Stimulated activated CD8-positive, alpha-beta memory T cell treated with anti-CD3 and anti-CD28 coated beads, Interleukin-15, amount 100 ng/mL, for 24 hours (primary cell): ENCODE measurements at regions not wholly inside any gene's neighbourhood (a gene's known extent, or its start where the extent isn't known, plus 50 kb on each side); places are given as distances from the start of the nearest gene placed in this dataset.

Experiments
- DNase-seq: peaks from one replicate; pipeline ENCODE4 v3.0.0-alpha.2; 2020; ENCODE audit warnings: low read depth

DNA sequence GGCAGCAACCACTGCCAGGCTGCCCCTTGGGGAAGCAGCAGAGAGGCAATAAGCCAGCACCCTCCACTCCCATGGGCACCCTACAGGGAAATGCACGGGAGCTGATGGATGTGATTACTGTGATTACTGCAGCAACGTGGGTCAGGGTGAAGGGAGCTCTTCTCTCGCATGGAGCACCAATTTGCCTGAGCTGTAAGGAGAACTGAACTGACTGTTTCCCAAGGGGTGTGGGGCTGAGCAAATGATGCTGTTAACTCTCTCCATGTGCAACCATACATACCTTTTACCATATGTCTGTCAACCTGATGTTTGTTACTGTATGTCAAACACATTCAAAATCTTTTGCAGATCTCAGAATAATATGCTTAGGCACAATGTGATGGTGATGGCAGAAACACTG, 680.6 kb downstream of the SQOR start:
- DNase-seq, result no peak

DNA sequence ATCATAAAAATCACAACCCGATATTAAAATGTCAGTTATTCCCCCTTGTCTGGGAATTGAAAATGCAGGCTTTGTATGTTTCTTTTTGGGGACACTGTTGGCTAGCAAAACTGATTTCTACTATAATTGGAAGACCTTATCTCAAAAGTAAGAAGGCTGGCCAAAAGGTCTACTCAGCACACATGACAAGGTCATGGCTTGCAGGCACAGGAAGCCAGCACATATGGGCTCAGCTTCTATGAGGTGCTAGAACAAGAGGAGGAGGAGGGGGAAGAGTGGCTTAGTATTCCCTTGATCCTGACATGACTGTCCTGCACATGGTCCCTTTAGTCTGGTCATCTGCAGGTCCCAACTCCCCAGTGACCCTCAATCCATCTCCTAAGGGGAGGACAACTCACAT, 681.2 kb downstream of the SQOR start:
- no peak for DNase-seq

DNA sequence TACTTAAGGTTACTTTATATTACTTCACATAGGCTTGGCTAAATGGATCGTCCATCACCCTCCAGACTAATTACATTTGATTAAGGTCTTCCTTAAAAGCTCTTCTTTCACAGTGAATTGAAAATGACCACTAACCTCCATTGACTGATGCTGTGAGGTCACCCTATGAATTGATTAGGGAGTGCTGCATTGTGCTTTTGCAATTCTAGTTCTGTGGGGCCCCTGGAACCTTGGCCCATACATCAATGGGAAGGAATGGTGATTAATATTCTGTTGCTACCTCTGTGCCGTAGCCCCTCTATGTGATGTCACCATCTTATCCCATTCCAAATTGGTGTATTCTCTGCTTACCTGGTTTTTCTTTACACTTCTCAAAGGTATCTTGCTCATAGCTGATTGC, 682.2 kb downstream of the SQOR start:
- DNase-seq, result no peak

DNA sequence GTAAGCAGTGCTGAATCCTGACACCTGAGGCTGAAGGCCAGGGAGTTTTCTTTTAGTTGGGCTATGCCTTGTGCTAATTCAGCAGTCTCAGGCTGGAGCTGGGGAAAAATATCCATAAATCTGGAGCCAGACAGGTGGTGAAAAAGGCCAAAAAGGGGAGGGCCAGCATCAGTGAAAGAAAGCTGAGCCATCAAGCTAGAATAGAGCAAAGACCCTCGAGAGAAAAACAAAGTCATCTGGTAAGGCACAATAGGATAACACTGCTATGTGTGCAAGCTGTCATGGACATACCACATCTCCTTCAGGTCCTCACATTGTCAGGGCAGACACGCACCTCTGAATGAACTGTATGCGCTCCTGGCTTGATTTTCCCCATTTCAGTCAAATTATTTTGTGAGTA, 687.9 kb downstream of the SQOR start:
- DNase-seq, result no peak

DNA sequence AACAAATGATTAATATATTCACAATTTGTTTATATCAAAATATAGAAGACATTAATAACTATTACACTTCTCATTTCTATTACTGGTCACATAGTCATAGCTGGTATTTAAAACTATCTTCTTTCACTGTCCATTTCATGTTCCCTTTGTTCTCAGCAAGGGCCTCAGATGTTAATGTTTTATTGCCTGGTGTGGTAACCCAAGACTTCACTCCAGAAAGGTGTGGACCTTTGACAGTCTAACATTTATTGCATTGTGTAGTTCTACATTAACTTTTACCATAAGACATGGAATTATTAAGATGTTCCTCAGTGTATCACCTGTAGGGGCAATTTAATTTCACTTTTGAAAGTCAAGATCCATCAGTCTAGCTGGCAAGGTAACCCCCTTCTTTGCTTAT, 691.3 kb downstream of the SQOR start:
- DNase-seq, result no peak

DNA sequence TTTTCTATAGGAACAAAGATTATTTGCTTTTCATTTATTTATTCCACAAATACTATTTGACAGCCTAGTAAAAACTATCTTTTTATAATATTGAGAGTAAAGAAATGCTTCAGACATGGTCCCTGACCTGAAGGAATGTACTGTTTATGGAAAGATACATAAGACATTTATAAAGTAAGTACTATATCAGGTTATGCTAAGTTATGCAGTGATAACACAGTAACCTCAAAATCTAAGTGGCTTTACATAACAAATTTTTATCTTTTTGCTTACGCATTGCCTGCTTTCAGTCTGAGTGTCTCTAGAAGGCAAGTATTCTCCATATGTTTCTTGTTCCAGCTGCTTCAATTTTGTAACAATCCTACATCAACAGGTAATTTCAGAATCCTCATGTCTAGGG, 694.0 kb downstream of the SQOR start:
- DNase-seq, result no peak

DNA sequence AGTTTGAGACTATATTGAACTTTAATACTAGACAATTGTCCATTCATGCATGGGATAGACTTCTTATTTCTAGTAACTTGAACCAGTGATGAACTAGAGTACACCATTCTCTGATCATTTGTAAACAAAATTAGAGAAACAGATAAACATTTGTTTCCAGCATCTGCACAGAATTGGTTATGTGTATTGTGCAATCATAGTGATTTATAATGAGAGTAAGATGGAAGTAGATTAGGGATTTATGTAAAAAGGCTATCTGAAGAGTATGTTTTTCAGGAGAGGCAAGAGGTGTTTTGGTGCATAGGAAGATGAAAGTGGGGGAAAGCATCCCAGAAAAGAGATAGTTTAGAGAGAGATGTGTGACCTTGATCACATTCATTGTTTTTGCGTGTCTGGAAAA, 695.0 kb downstream of the SQOR start:
- no peak for DNase-seq

DNA sequence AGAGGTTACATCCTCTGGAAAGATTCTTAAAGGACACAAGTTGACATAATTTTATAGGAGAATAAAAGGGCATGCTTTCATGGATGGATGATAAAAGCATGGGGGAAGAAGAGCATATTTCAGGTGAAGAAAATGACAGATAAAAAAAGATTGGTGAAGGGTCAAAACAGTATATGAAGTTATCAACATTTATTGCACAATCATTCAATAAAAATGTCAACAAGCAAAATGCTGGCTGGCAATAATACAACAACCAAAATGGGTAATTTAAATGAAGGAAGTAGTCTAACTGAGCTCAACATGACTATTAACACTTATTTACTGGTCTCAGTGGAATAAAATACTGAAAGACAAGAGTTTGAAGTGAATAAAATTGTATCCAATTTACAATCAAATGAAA, 696.7 kb downstream of the SQOR start:
- no peak for DNase-seq

DNA sequence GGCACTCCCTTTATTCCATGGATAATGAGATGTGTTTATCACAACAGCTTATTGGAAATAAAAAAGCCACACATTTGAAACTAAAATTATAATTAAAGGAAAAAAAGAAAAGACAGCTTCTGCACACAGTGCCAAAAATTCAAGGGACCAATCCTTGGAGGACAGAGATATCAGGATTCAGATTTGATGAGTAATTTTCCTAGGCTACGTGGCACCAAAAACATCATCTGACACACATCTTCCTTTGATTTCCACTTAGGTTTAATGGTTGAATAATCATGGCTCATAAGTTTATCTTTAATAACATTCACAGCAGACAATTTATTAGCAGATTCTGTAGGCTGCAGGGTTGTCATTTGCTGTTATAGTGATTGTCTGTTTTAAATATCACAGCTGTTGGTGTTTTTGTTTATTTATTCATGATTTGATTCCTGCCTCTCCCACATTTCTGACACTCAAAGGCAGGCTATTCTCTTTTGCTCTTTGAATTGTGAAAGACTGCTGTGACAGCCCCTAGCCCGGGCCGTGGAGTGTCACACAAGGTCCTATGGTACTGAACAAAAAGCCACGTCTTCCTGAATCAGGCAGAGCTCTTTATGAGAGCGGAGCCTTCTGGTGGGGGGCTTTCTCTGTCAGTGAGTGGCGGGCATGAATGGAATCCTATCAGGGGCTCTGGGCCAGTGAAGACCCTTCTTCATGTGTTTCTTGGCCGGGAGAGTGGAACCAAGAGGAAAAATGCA, 708.5 kb downstream of the SQOR start:
- no peak for DNase-seq

DNA sequence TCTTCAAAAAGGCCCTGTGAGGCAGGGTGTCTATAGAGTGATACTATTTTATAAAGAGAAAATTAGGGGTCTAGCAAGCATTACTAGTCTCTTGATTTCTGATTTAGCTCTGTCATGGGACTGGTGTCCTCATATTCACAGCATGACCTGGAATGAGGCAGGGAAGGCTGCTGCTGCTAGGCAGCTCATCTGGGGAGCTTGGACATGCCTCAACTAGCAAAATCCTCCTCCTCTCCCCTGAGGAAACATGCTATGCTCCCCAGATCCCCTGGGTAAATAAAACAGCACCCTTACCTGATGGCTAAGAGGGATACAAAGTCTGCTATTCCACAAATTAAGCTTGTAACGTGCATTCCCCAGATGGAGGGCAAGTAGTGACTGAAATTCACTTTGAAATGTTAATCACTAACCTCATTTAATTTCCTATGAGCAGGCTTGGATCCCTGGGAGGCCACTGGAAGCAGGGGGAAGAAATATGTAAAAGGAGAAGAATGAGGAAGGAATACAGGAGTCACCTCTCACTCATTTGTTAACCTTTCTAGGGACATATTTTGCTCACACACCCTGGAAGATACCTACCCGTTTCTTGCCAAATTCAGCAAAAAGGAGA, 709.4 kb downstream of the SQOR start:
- DNase-seq, result no peak

DNA sequence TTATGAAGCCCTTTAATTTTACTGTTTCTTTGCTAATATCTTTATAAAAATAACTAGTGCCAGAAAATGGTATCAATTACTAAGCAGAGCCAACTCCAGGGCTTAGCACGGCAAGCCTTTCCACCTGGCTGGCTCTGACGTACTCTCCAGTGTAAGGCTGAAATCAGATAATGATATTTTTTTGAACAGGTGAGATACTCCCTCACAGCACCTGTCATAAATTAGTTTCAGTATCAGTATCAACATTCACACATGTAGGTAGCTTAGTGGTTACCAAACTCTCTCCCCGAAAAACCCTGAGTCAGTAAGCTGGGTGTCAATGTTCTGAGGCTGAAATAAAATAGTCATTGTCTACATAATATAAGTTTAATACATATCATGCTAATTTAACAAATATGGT, 710.1 kb downstream of the SQOR start:
- no peak for DNase-seq

DNA sequence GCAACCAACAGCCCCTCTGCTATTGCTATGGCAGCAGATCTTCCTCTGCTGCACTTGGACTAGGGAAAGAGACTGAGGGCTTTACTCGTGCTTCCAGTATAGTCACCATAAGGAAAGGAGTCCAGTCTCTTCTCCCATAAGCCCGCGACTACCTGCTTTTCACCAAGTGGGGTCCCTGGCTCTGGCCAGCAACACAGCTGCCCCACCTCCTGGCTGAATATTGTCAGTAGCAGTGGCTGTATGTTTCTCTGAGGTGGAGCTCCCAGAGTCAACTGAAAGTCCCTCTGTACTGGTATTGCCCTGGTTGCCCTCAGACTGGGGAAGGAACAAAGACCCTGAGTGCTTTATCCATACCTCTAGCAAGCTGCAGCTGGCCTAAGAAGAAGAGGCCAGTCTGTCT, 719.6 kb downstream of the SQOR start:
- DNase-seq, result no peak

DNA sequence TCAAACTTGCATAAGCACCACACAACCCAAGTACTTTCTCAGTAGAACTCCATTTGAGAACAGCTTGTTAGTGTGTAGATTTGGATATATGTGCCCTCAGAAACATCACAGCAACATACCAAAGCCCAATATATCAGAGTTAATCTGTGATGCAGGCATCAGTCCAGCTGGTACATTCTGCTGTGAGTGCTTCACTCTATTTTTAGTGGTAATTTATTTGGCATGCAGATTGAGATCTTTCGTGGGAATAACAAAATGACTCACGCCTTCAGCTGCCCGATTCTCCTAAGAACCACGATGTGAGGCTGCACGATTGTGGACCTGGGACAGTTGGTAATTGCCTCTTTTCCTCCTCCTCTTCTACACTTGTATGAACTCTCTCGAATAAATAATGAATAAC, 730.7 kb downstream of the SQOR start:
- no peak for DNase-seq

DNA sequence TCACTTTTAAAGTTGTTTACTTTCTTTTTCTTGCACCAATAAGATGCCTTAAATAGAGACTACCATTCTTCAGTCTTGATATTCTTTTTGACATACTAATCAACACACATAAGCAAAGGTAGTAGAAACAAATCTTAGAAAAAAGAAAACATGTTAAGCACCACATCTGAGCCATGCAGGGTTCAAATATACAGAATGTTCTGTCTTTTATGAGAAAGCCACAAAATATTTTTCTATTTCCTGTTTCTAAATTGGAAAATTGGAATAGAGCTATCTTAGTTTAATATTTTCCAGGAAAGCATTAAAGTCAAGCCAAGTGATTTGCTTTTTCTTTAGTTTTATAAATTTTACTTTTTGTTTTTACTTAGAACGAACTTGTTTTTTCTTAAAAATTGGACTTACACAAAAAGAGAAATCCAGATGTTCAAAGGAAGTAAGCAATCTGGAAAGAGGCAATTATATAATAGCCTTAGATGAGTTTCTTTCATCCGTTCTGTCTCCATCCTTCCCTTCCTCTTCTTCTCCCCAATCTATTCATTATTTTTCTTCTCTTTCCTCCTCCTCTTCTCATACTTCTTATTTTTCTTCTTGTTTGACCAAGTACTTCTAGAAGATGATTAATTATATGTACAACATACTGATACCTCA, 731.7 kb downstream of the SQOR start:
- no peak for DNase-seq

DNA sequence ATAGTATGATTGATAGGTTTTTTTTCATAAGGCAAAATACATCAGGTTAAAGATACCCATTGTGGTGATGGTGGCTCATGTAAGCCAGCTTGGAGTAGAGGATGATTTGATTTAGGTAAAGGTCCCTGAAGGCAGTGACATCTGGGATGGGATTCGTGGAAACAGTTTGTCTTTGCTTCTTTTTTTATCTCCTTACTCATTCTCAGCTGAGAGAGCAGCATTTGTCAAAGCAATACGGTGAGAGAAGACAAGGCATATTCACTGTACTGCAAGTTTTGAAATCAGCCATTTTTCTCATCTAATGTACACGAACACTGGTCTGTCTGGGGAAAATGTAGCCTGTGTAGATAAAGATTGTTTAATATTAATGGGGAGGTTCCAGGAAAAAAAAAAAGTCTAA, 749.1 kb downstream of the SQOR start:
- no peak for DNase-seq

DNA sequence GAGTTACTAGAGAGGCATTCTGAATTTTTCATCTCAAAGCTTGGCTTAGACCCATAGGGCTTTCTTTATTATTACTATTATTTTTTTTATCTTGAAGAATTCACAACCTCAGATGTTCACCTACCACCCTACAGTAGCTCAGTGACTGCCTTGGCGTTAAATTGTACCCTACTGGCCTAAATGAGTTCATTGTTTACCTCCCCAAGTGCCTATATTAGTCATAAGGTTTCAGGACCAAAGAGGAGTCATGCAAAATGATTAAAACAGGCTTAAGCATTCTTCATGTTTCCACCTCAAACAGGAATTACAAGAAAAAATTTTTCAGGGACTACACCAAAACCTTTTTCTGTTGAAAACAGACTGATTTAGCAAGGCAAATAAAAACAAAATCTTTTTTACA, 751.5 kb downstream of the SQOR start:
- no peak for DNase-seq

DNA sequence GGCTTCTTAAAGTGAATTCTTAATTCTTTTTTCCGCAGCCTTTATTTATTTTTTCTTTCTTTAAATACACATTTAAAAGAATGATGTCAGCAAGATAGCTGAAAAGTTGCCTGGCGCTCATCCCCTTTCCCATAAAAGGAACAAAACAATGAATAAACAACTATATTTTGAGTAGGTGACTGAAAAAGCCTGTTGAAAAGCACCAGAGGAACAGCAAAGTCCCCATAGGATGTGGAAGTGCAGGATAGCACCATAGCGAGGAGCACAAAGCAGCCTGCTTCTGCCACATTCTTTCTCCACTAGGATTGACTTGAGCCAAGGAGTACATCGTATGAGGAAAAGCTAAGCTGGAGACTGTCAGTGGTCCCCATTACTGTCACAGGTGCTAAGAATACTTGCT, 754.9 kb downstream of the SQOR start:
- no peak for DNase-seq

DNA sequence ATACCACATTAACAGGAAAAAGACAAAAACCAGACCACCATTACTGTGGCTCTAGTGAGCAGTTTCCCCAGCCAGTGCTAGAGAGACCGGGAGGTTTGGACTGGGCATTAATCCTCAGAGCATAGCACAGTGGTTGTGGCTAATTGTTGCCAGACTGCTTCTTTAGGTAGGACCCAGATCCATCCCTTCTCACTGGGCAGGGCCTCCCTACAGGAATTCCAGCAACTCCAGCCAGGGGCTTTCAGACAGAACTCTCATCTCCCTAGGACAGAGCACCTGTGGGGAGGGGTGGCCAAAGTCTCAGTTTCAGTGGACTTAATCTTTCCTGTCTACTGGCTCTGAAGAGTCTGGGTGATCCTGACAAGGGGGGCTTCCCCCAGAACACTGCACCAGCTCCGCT, 759.6 kb downstream of the SQOR start:
- DNase-seq, result no peak

DNA sequence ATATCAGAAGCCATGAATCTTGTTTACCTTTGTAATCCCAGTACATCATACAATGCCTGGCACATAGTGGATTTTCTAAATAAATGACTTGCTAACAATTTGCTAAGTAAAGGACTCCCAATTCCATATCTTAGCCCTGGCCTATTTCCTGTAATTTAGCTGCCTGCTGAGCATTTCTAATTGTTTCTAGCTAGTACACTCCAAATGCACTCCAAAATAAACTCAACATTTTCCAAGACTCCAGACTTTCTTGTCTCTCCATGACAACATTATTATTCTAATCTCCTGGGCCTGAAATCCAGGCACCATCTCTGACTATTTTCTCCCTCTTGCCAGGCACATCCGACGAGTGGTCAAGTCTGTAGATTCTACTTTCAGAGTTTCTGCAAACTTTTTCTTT, 773.5 kb downstream of the SQOR start:
- DNase-seq, result no peak

DNA sequence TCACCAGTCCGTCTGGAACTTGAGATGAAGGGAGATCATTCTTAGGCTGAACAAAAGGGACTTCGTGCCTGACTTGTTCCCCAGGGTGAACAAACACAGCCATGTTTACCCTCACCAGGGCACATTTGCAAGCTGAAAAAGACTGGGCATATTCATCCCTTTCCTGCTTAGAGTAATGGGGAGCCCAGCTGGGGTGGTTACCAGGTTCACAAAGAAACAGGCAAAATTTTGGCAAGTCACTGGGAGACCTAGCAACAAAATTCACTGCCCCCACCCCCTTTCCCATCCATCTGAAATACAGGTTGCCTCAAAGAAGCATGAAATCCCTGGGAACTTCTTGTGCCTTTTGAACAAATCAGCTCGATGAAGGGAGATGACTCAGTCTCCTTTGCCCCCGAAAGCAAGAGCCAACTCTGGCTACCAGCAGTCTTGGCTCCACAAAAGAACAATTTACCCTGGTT, 775.0 kb downstream of the SQOR start:
- no peak for DNase-seq

DNA sequence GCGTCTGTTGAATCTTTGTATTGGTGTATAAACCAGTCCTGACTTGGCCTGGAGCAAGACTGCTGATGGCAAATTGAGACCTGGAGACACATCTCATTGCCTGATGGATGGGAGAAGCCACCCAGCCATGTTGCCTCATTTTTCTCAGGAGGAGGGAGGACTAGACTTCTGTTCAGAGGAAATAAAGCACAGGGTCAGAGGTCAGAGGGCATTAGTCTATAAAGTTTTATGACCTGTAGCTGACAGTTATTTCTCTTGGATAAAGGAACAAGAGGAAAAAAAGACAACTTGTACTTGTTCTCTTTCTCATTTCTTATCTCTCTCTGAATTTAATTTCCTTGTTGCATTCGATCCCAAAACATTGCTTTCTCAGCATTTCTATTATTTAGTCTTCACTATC, 775.9 kb downstream of the SQOR start:
- DNase-seq, result no peak

DNA sequence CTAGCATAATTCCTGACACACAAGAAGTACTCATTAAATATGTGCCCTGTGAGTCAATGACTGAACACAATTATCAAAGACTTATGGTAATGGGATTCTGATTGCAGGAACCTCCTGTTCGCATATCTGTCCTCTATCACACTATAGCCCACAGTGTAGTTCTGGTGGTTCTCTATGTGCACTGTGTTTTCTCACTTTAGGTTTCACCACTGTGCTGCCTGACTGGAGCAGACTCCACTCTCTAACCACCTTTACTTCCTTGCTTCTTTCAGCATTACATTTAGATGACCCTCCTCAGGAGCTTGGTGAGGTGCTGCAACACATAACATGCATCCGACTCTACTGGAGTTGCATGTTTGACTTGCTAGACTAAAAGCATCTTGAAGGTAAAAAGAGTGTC, 777.1 kb downstream of the SQOR start:
- DNase-seq, result no peak

DNA sequence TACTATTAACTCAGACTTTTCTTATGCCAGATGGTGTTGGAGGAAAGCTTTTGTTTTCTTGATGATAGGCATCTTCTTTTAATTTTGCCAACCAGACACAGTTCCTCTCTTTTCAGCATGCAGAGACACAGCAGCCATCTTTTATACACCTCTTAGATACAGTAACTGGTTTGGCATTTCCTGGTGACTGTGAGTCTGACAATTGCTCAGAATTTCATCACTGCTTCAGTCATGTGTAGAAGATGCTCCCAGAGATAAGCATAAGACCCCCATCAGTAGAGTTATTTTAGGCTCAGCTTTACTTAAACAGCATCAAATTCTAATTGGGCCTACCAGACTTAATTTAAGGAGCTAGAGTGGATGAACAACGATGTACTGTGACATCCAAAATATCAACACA, 779.0 kb downstream of the SQOR start:
- DNase-seq, result no peak

DNA sequence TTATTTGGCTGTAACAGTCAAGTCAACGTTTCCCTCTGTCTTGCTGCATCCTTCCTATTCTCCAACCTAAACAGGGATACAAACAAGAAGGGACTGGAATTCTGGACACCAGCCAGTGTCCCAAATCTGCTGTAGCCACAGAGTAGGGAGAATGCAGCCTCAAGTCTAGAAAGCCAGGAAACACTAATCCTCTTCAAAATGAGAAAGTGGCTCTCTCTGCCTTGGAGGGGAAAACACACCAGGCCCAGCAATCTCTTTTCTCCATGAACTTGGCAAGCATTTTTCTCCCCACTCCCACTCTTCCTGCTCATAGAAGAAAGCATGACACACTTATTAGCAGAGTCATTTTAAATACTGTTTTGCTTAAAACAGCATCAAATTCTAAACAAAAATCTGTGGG, 781.7 kb downstream of the SQOR start:
- no peak for DNase-seq
